Dendritic cell treated with granulocyte-macrophage colony-stimulating factor and Interleukin-4, amounts not matched to agents 40 ng/mL and 50 ng/mL, for 4 days (primary cell): ENCODE measurements at regions not wholly inside any gene's neighbourhood (a gene's known extent, or its start where the extent isn't known, plus 50 kb on each side); places are given as distances from the start of the nearest gene placed in this dataset.
"Not testable (repeated sequence)": the region's sequence is repeated elsewhere in the genome, so short reads cannot be mapped to it uniquely, and the experiment has no call there.

Experiments used
- H3K27ac Mint-ChIP-seq: one replicate; pipeline ENCODE4 v1.8.0; 2022; ENCODE audit warnings: mild to moderate bottlenecking, mixed read lengths
- H3K27me3 Mint-ChIP-seq: one replicate; pipeline ENCODE4 v1.8.0; 2022; ENCODE audit warnings: mild to moderate bottlenecking, mixed read lengths
- H3K36me3 Mint-ChIP-seq: one replicate; pipeline ENCODE4 v1.8.0; 2022; ENCODE audit warnings: low read depth, mixed read lengths
- H3K4me1 Mint-ChIP-seq: one replicate; pipeline ENCODE4 v1.8.0; 2022; ENCODE audit warnings: low read depth, mixed read lengths
- H3K4me3 Mint-ChIP-seq: one replicate; pipeline ENCODE4 v1.8.0; 2022; ENCODE audit warnings: mild to moderate bottlenecking, moderate library complexity, mixed read lengths
- H3K9me3 Mint-ChIP-seq: one replicate; pipeline ENCODE4 v1.8.0; 2022; ENCODE audit warnings: mixed read lengths
- intact Hi-C: fragments of 100-400 bp; cut with micrococcal nuclease; formaldehyde crosslinking; loops from one replicate; pipeline ENCODE4 v1.15.0; 2022

DNA sequence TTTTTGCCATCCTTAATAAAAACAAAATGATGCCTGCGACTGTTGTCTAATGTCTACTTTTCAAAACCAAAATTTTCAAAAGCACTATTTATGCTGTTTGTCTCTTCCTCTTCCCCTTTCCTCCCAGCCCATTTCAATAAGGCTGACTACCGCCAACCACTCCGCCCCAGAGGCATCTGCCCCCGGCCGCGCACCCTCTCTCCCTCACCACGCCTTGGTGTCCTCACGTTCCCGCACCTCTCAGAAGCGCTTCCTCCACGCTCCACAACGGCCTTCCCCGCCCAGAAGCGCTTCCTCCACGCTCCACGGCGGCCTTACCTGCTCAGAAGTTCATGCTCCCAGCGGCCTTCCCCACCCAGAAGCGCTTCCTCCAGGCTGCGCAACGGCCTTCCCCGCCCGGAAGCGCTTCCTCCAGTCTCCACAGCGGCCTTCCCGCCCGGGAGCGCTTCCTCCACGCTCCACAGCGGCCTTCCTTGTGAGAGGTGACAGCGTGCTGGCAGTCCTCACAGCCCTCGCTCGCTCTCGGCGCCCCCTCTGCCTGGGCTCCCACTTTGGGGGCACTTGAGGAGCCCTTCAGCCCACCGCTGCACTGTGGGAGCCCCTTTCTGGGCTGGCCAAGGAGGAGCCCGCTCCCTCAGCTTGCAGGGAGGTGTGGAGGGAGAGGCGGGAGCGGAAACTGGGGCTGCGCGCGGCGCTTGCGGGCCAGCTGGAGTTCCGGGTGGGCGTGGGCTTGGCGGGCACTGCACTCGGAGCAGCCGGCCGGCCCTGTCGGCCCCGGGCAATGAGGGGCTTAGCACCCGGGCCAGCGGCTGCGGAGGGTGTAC lies 490.4 kb upstream of the ZFP42 start:
- Mint-ChIP-seq H3K36me3 (no peaks in the 10 kb centered on the region), H3K9me3 (peaks cover 28% of the 10 kb centered on the region), H3K27me3 (no peaks in the 10 kb centered on the region), H3K4me1 (no peaks in the 10 kb centered on the region), H3K27ac (no peak overlapping the region), H3K4me3 (peak overlapping the region; percentile 60)
- intact Hi-C loops = no loop called here

DNA sequence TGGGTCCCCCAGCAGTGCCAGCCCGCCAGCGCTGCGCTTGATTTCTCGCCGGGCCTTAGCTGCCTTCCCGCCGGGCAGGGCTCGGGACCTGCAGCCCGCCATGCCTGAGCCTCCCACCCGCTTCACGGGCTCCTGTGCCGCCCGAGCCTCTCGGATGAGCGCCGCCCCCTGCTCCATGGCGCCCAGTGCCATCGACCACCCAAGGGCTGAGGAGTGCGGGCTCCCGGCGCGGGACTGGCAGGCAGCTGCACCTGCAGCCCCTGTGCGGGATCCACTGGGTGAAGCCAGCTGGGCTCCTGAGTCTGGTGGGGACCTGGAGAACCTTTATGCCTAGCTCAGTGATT lies 489.8 kb upstream of the ZFP42 start:
- intact Hi-C loops, H3K4me3 Mint-ChIP-seq, H3K27ac Mint-ChIP-seq, H3K4me1 Mint-ChIP-seq, H3K36me3 Mint-ChIP-seq, H3K27me3 Mint-ChIP-seq: not testable (repeated sequence)
- H3K9me3 Mint-ChIP-seq = peaks cover 28% of the 10 kb centered on the region

DNA sequence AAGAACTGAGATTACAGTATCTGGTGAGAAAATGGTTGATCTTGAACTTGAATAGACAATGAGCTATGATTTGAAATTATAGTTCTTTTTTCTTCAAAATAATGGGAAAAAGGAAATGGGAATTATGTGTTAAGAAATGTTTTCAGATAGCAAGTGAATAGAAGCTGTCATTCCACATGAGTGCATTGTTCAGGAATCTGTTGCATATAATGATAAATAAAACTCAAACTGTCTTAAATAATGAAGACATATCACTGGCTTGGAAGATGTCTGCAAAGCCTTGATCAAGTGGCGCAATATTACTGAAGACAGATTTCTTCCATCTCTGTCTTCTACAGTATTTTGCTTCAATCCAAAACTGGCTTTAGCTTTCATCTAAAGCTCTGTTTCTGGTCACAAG lies 479.3 kb upstream of the ZFP42 start:
- Mint-ChIP-seq H3K9me3 (peaks cover 17% of the 10 kb centered on the region), H3K4me3 (no peak overlapping the region), H3K27me3 (no peaks in the 10 kb centered on the region), H3K27ac (no peak overlapping the region), H3K36me3 (no peaks in the 10 kb centered on the region), H3K4me1 (no peaks in the 10 kb centered on the region)
- intact Hi-C loops = no loop called here

DNA sequence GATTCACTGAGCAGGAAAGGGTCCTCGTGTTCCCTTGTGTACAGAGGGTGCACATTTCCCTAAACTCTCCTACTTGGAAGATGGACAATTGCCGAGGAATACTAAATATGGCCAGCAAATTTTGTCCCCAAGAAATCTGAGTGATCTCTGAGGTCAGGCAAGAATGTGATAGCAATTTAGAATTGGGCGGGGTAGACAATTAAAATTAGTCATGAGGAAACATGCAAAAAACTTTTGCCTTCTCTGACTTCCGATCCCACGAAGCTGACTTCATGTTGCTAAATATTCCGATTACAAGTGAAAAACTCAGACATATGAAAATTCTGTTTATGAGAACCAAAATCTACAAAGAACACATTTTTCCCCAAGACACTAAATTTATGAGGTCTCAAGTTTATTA lies 453.9 kb upstream of the ZFP42 start:
- intact Hi-C loops = no loop called here
- no peak overlapping the region for H3K4me3 Mint-ChIP-seq
- H3K27ac Mint-ChIP-seq = no peak overlapping the region
- no peaks in the 10 kb centered on the region for H3K4me1 Mint-ChIP-seq
- no peaks in the 10 kb centered on the region for H3K36me3 Mint-ChIP-seq
- peaks cover 17% of the 10 kb centered on the region for H3K9me3 Mint-ChIP-seq
- H3K27me3 Mint-ChIP-seq = no peaks in the 10 kb centered on the region

DNA sequence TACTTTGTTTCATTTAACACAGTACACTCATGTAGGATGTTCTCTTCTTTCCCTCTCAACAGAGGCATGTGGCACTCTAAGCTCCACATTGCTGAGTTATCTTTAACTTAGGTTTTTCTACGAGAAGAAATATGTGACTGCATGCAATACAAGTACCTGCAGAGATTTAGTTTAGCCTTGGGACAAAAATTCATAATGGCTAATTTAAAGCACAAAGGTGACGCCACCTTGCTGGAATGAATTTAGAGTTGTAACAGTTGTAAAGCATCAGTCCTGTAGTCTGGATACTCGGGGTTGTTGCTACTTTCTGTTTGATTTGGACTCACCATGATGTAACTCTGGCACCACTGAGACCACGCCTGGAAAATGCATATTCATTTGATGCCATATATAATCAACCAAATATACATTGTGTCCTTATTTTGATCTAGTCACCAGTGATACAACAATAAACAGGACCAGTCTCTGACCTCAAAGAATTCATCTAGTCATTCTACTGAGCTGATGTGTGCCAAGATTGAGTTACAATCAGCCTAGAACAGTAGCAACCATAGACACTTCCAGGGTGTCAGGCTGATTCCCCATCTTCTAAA lies 451.0 kb upstream of the ZFP42 start:
- Mint-ChIP-seq H3K27ac (no peak overlapping the region), H3K36me3 (no peaks in the 10 kb centered on the region), H3K4me3 (no peak overlapping the region), H3K27me3 (no peaks in the 10 kb centered on the region), H3K9me3 (peaks cover 9% of the 10 kb centered on the region), H3K4me1 (no peaks in the 10 kb centered on the region)
- intact Hi-C loops = no loop called here

DNA sequence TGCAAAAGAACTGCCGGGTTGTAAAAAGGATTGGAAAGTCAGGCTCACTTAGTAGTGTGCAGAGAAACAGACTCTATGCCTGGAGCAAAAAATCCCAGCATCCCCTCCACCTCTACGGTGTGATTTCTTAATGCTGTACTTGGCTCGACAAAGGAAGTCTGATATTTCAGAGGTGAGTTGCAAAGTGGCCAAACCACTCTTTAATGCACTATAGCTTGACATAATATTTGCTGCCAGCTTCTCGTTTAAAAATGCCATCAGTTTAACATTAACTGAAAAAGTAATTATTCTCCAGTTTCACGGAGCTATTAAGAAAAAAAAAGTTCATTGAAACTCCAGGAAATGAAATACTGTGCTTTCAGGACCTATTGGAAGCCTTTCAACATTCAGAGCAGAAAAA lies 448.3 kb upstream of the ZFP42 start:
- Mint-ChIP-seq H3K9me3 (no peaks in the 10 kb centered on the region), H3K4me3 (no peak overlapping the region), H3K27ac (no peak overlapping the region), H3K36me3 (no peaks in the 10 kb centered on the region), H3K27me3 (no peaks in the 10 kb centered on the region), H3K4me1 (no peaks in the 10 kb centered on the region)
- intact Hi-C loops = no loop called here

DNA sequence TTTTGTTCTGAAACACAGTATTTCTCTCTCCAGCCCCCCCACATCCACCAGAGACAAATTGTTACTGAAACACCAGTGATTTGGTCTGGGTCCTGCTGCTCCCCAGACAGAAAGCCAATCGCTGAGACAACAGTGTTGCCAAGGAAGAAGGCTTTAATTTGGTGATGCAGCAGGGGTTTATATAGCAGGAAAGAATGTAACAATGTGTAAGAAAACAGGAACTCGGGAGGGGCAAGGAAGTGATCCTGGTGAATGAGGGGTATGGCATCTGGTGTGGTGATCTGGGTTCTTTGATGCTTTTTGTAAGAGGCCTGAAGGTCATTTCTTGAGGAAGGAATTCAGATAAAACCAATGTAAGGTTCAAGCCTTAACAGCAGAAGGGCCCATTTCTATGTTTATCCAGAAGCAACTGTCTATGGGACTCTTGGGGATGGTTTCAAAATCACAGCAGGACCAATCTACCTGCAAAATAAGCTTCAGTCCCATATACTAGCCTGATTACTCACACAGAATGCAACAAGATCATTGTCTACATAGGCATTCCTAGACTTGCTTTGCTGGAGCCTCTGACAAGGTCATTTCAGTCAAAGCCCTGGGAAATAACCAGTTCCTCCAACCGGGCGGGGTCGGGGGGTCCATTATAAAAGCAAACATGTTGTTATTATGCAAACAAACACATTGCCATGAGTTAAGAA lies 445.2 kb upstream of the ZFP42 start:
- Mint-ChIP-seq H3K27me3 (no peaks in the 10 kb centered on the region), H3K9me3 (no peaks in the 10 kb centered on the region), H3K36me3 (no peaks in the 10 kb centered on the region), H3K4me1 (no peaks in the 10 kb centered on the region), H3K4me3 (no peak overlapping the region), H3K27ac (no peak overlapping the region)
- intact Hi-C loops = no loop called here

DNA sequence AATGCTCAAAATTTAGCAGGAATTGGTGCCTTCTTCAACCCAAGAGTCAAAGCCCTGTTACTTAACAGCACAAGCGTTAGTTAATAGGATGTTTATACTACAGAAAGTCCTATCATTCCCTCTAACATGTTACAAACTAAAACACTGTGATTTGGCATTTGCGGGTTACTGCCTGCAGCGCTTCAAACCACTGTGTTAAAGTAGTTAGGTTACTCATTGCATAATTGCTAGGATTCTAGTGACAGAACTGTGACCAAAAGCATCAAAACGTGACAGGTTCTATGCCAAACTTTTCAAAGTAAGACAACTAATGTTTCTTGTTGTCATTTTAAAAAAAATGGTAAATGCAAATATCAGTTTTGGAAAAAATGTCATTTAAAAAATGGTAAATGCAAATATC lies 442.8 kb upstream of the ZFP42 start:
- no peaks in the 10 kb centered on the region for H3K4me1 Mint-ChIP-seq
- H3K27ac Mint-ChIP-seq = no peak overlapping the region
- no peak overlapping the region for H3K4me3 Mint-ChIP-seq
- H3K9me3 Mint-ChIP-seq = no peaks in the 10 kb centered on the region
- no peaks in the 10 kb centered on the region for H3K27me3 Mint-ChIP-seq
- H3K36me3 Mint-ChIP-seq = no peaks in the 10 kb centered on the region
- intact Hi-C loops = no loop called here

DNA sequence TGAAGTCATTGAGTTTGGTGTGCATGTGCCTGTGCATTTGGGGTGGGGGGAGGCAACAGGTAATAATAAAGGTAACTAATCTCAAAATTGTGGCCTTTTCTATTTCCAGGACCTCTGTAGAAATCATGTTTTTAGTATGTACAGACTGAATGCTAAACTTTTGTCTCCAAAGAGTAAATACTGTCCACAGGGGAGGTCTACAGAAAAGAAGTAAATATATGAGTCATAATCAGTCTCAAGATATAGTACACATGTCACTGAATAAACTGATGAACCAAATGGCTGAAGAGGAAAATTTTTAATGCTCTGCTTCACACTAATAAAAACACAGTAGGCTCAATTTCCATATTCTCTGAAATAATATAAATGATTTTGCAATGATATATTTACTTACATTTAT lies 440.4 kb upstream of the ZFP42 start:
- Mint-ChIP-seq H3K27me3 (no peaks in the 10 kb centered on the region), H3K36me3 (no peaks in the 10 kb centered on the region), H3K4me3 (no peak overlapping the region), H3K27ac (no peak overlapping the region), H3K9me3 (no peaks in the 10 kb centered on the region), H3K4me1 (no peaks in the 10 kb centered on the region)
- intact Hi-C loops = no loop called here

DNA sequence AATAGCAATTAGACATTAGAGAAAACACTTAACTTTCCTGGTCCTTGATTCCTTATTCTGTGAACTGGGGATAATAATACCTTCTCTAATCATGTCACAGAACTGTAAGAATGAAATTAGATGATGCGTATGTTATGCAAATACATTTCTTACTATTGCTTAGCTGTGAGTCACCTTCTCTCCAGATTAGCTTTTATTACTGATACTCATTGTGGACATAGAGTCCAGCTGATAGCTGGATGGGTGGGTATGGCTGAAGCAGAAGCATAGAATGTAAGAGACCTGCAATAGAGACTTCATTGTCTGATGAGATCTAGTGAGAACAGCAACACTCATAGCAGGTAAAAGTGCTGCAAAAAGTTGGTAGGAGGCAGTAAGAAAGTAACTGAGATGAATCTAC lies 437.2 kb upstream of the ZFP42 start:
- no peaks in the 10 kb centered on the region for H3K4me1 Mint-ChIP-seq
- no peaks in the 10 kb centered on the region for H3K9me3 Mint-ChIP-seq
- no peak overlapping the region for H3K4me3 Mint-ChIP-seq
- no peaks in the 10 kb centered on the region for H3K36me3 Mint-ChIP-seq
- intact Hi-C loops = no loop called here
- H3K27ac Mint-ChIP-seq = no peak overlapping the region
- no peaks in the 10 kb centered on the region for H3K27me3 Mint-ChIP-seq

DNA sequence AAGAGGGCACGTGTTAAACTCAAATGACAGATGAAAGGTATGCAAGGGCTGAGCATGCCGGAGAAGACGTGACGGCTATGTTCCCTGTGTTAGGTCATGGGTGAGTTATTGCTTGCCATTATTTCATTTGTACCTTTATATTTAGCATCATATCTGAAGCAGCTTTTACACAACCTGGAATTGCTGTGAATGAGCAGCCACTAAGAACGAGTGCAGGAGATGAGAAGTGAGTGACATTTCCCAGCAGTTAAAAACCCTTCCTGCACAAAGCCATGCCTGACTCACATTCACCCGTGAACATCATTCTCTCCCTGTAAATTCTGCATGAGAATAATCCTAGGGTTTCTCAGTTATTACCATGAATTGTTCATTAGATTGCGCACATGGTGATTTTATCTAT lies 433.2 kb upstream of the ZFP42 start:
- no peaks in the 10 kb centered on the region for H3K36me3 Mint-ChIP-seq
- no peaks in the 10 kb centered on the region for H3K9me3 Mint-ChIP-seq
- H3K27ac Mint-ChIP-seq = no peak overlapping the region
- H3K27me3 Mint-ChIP-seq = no peaks in the 10 kb centered on the region
- no peaks in the 10 kb centered on the region for H3K4me1 Mint-ChIP-seq
- no peak overlapping the region for H3K4me3 Mint-ChIP-seq
- intact Hi-C loops = no loop called here

DNA sequence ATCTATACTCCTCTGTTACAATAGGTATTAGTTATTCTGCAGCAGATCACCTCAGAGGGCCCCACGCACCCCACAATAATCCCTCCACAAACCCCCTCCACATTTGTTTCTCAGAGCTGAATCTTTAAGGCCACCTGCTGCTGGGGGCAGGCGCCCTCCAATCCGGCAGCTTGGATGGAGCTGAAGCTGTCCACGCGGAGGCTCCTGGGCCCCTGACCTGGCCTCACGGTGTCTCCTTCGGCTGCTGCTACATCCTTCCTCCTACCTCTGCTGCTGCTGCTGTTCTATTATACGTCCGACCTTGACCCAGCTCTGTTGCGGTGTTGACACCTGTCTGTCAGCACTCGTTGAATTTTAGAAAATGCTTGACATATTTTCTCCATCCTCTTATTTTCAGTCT lies 430.2 kb upstream of the ZFP42 start:
- Mint-ChIP-seq H3K36me3 (no peaks in the 10 kb centered on the region), H3K9me3 (no peaks in the 10 kb centered on the region), H3K4me3 (no peak overlapping the region), H3K27ac (no peak overlapping the region), H3K27me3 (no peaks in the 10 kb centered on the region), H3K4me1 (no peaks in the 10 kb centered on the region)
- intact Hi-C loops = no loop called here

DNA sequence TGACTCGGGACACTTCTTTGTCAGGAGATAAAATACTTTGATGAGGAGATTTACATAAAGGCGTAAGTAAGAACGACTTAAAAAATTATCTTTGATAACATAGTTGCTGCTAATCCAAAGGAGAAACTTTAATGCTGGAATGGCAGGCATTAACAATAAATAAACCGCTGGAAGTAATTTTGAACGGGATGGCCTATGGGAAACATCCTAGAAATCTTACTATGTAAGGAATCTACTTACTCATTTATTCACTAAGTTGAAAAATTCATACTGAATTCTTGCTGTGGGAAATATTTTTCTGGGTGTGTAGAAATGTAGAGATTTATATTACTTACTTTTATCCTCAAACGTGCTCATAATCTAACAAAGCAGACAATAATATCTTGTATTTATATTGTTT lies 425.7 kb upstream of the ZFP42 start:
- intact Hi-C loops = no loop called here
- Mint-ChIP-seq H3K36me3 (no peaks in the 10 kb centered on the region), H3K27ac (no peak overlapping the region), H3K4me1 (no peaks in the 10 kb centered on the region), H3K4me3 (no peak overlapping the region), H3K27me3 (no peaks in the 10 kb centered on the region), H3K9me3 (peaks cover 18% of the 10 kb centered on the region)

DNA sequence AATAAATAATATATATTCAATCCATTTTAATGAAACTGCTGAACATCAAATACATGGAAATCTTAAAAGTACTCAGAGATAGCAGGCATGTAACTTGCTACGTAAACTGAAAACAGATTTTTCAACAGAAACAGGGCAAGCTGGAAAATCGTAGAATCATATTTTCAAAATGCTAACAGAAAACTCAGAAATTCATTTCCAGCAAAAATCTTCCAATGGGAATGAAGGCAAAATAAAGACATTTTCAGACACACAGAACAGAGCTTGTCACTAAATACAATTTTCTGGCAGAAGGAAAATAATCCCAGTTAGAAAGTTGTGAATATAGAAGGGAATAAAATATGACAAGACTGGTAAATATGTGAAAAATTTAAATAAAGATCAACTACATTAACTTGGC lies 419.9 kb upstream of the ZFP42 start:
- Mint-ChIP-seq H3K27ac (no peak overlapping the region), H3K4me1 (no peaks in the 10 kb centered on the region), H3K4me3 (no peak overlapping the region), H3K36me3 (no peaks in the 10 kb centered on the region), H3K27me3 (no peaks in the 10 kb centered on the region), H3K9me3 (peaks cover 21% of the 10 kb centered on the region)
- intact Hi-C loops = no loop called here
